NB4 (cell line): ENCODE measurements at regions not wholly inside any gene's neighbourhood (a gene's known extent, or its start where the extent isn't known, plus 50 kb on each side); places are given as distances from the start of the nearest gene placed in this dataset.

ENCODE experiments used
- MYC ChIP-seq: IDR thresholded peaks from 2 replicates; pipeline ENCODE4 v1.6.1; 2011; ENCODE audit warnings: low read depth, low read length
- POLR2A ChIP-seq: IDR thresholded peaks from 2 replicates; pipeline ENCODE4 v1.6.1; 2011; ENCODE audit warnings: mild to moderate bottlenecking; ENCODE audit not compliant: insufficient read length; ENCODE audit errors: extremely low read depth
- TF ChIP-seq, protein P1 (sequence below): IDR thresholded peaks from one replicate; pipeline ENCODE4 v1.5.1; 2012; ENCODE audit warnings: low read depth, low read length
- TF ChIP-seq, protein P2 (sequence below): IDR thresholded peaks from 2 replicates; pipeline ENCODE4 v1.6.1; 2011; ENCODE audit warnings: low read depth, low read length

DNA sequence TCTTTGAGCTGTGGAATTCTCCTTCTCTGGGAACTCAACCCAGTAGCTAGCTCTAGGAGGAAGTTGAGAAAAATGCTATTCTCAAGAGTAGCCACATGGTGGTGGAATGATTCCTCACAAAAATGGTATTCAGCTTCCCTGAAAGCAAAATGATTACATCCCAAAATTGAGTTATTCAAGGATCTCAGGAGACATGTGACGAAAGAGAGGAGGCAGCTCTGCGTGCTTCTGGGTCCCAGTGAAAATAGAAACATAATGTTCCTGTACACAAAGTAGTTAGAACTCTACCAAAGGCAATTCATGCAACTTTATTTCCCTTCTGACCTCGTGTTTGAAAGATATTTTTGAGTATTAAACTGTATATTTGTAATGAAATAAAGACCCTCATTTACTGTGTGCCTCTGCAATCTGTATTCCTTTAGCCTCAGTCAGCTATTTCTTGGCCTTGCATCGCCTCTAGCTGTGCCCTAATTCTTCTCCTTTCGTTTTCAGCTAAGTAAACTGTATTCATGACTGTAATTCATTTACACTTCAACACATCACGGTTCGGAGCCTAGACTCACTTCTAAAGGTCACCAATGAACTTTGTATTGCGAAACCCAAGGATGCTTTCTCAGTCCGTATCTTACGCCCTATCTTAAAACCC is 167.3 kb downstream of the FASLG start:
- TF ChIP-seq, protein P1, sequence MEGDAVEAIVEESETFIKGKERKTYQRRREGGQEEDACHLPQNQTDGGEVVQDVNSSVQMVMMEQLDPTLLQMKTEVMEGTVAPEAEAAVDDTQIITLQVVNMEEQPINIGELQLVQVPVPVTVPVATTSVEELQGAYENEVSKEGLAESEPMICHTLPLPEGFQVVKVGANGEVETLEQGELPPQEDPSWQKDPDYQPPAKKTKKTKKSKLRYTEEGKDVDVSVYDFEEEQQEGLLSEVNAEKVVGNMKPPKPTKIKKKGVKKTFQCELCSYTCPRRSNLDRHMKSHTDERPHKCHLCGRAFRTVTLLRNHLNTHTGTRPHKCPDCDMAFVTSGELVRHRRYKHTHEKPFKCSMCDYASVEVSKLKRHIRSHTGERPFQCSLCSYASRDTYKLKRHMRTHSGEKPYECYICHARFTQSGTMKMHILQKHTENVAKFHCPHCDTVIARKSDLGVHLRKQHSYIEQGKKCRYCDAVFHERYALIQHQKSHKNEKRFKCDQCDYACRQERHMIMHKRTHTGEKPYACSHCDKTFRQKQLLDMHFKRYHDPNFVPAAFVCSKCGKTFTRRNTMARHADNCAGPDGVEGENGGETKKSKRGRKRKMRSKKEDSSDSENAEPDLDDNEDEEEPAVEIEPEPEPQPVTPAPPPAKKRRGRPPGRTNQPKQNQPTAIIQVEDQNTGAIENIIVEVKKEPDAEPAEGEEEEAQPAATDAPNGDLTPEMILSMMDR: peak; percentile 49
- TF ChIP-seq, protein P2, sequence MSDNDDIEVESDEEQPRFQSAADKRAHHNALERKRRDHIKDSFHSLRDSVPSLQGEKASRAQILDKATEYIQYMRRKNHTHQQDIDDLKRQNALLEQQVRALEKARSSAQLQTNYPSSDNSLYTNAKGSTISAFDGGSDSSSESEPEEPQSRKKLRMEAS: no peak
- TF ChIP-seq POLR2A (no peak), MYC (no peak)
